GM18508 (cell line): ENCODE measurements at regions not wholly inside any gene's neighbourhood (a gene's known extent, or its start where the extent isn't known, plus 50 kb on each side); places are given as distances from the start of the nearest gene placed in this dataset.

Experiments
- ATAC-seq: cut with Tn5 transposase; IDR thresholded peaks from one replicate; pipeline ENCODE4 v1.9.1; 2021; ENCODE audit warnings: moderate number of reproducible peaks; ENCODE audit not compliant: insufficient read depth, unreplicated experiment

DNA sequence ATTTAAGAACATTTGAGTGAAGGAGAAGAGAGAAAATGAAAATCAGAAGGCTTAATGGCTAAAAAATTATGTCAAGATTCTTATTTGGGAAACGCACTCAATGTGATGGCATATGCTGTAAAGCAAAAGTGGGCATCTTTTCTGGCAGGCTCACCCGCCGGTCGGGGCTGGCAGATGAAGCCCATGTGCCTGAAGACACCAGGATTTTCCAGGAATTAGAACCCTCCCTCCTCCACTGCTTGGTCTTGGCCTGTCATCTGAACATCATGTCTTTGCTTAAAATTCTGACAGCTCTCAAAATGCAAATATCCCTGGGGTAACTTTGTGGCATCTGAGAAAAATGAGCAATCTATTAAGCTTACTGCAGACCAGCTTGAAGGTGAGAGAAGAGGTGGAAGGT is 337.9 kb downstream of the IRX1 start:
- no peak for ATAC-seq

DNA sequence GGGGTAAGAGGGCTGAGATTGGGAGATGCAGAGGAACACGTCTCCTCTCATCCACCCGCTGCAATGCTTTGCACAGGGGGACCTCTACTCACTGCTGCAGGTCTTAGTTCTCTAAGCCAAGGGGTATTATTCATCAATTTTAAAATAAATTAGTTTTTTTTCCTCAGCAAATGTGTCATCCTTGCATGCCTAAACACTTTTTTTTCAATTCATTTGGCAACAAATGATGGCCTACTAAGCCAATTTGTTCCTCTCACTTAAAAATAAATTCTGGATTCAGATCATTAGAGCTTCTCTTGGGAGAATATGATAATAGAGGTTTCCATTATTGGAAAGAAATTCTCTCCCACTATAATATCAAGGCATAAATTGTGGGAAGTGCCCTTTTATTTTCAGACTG is 338.3 kb downstream of the IRX1 start:
- ATAC-seq = no peak

DNA sequence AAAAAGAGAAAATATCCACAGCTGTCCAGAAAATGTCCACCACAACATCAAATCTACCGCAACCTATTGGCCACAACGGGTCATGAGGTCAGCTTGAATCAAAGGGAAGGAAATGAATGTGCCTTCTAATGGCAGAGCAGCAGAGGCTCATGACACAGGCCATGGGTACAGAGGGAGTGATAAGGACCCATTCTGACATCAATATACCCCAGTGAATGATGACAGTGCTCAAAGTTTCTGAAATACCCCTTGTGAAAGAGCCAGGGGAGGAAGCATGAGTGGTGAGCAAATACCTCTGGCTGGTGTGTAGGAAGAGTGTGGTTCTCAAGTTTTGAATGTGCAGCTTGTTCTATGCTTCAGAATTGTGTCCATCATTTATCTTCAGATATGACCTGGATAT is 348.2 kb downstream of the IRX1 start:
- no peak for ATAC-seq

DNA sequence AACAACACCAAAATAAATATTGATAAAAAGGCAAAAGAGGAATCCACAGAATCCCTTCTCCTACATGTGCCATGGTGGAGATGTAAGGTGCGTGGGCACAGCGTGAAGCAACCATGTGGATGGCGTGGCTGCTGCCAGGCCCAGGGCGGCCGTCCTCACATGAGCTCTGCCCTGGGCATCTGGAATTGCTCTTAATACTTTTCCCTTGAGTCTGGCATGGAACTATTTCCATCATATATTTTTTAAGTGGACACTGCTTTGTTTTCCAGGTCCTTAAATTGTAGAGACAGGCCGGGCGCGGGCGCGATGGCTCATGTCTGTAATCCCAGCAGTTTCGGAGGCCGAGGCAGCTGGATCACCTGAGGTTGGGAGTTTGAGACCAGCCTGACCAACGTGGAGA is 349.3 kb downstream of the IRX1 start:
- ATAC-seq = no peak

DNA sequence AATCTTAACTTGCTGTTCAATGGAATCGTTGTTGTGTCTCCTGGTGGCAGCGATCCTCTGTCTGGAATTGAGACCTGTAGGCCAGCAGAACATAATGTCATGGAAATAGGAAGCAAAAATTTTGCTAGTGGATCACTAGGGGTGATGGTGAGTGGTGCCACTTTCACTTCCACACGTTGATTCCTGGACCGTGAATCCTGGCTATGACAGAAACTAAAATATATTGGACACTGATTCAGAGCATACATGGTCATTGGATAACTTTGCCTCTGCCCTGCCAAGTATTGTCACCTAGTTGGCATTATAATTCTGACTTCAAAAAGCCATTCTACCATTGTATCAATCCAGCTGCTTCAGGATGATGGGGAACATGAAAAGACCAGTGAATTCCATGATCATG is 353.2 kb downstream of the IRX1 start:
- ATAC-seq = no peak

DNA sequence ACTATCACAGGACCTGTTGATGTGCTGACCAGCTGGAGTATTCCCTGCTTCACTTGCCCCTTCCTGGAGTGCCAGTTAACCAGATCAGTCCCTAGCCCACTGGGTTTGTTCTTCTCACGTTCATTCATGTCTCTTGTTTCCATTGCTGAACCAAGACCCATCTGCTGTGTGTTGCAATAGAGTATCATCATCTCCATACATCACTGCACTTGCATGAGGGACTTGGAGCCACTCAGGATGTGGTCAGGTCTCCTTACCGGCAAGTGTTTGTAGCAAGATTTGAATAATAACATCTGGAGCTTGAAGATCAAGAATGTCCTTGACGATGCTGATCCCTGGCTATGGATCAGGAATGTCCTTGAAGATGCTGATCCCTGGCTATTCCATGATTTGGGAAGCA is 358.6 kb downstream of the IRX1 start:
- ATAC-seq = no peak

DNA sequence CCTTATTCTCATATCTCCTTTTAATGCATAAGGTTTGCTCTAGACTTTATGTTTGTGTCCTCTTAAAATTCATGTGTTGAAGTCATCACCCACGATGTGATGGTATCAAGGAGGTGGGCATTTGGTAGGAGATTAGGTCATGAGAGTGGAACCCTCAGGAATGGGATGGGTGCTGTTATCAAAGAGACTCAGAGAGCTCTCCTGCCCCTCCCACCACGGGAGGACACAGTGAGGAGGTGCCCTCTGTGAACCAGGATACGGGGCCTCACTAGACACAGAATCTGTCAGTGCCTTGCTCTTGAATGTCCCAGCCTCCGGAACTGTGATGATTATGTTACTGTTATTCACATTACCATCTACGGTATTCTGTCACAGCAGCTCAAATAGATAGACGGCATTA is 359.0 kb downstream of the IRX1 start:
- ATAC-seq = no peak

DNA sequence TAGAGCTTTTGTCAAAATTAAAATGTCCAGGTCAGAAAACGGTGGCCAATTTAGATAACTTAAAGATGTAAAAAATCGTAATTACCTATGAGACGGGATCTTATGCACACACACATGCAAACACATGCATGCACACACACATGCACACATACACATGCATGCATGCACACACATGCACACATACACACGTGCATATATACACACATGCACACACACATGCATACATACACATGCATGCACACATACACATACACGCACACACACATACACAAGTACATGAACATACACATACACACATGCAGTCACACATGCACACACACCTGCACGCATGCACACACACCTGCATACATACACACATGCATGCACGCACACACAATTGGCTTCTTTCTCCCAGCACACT is 362.0 kb downstream of the IRX1 start:
- ATAC-seq = no peak

DNA sequence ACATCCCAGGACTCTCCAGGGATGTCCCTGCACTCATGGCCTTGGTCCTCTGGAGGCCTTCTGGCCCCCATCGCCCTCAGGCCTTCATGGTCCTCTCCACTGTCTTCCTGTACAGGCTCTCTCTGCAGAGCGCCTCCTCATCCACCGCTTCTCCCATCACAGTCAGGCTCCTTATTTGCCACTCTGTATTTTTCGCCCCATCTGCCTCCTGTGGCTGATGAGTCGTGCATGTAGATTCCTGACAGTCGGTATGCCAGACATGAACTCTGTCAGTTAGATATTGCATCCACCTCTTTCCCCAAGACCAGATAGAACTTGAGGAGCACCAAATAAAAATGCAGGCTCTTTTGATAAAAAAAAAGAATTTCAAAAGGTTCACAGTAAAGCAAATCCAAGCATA is 362.8 kb downstream of the IRX1 start:
- ATAC-seq = no peak

DNA sequence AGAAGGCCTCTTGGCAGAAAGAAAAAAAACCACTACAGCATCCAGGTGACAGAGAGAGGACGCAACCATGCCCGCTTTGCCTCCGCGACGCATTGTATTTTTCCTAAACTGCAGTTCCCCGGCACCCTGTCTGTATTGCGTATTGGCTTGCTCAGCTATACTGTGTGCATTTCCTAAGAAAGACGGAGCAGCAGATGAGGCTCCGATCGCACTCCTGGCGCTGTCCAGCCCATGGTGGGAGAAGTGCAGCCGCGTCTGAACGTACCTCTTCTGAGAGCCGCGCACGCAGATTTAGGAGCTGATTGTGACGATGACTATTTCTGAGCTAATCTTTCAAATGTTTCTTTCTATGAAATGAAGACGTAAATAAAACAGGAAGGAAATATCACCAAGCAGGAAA is 366.5 kb downstream of the IRX1 start:
- no peak for ATAC-seq

DNA sequence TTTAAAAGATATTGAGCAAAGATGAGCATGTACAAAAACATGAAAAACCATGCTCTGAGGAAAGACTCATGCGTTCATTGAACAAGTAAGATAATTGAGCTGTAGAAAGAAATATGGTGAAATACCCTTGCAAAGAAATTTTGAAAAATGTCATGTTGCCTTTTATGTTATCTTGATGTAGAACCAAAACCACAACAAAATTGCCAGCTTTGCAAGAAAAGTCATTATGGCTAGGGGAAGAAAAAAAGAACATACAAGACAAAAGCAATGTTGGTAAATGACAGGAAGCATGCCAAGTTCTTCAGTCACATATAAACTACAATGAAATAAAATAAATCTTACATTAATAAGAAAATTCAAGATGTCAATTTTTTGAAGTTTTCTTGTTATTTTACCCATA is 368.0 kb downstream of the IRX1 start:
- ATAC-seq = no peak

DNA sequence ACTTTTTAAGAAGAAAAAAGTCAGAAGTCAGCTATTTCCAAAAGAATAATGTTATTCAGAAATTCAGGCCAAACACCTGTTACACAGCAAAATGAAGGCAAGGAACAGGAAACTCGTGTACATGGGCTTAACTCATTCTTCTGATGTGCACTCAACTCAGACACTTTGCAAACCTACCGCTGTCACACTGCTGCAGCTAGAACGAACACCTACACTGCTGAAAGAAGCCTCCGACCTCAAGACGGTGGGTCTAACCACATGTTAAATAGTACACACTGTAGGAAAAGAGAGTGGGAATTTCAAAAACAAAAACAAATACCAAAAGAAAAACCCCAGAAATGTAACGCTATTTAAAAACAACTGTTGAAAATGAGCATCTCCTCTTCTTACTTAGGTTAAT is 384.5 kb downstream of the IRX1 start:
- no peak for ATAC-seq

DNA sequence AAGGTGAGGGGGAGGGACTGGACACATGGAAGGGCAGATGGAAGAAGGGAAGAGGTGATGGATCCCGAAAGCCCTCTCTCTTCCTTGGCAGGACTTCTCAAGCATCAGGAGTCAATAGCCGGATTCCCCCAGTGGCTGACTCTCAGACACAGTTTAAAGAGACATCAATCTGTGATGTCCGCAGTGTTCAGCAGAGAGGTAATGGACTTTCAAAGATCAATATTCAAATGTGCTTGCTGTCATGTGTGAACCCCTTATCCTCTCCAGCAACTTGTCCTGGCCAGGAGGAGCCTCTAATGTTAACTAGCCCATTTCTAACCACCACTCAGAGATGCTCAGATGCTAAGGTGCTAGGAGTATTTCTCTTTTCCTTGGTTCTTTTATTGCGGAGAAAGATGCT is 392.2 kb downstream of the IRX1 start:
- no peak for ATAC-seq

DNA sequence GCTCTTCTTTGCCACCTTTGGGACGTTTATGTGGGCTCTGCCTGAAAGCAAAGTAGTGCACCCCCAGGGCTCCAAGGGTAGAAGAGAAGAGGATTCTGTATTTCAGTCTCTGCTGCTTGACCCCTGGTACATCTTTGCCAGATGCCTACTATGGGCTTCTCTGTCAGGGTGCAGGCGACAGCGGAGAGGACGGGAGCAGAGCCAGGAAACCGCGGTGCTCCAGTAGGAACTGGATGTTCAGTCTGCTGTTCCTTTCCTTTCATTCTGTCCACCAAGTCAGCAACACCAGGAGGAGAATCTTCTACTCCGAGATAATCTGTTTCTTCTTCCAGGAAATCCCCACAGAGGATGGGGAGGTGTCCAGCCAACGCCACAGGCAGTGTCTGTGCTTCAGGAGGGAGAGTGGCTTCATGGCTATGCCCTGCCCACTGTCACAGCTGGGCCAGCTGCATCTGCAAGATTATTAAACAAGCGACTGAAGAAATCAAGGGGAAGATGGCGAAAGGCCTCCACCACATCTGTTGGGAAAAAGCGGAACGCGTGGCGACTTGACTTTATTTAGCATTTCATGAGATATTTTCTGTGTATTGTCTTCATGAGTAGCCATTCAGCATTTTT is 398.3 kb downstream of the IRX1 start:
- ATAC-seq = no peak

DNA sequence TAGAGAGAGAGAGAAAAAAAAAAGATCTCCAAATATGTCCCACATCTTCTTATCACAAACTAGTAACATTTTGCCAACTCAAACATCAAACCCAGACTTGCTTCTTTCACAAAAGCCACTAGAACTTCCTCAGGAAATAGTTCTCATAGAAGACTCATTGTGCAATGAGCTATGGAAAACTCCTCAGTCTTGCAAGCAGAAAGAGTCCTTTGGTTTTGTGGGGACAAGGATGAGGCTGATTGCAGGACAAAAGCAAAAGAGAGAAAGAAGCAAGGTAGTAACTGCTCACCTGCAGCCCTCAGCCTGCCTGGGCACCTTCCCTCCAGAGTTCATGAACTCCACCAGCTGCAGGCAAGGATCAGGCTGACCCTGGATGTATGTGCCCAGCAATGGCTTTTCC is 399.0 kb downstream of the IRX1 start:
- ATAC-seq = no peak

DNA sequence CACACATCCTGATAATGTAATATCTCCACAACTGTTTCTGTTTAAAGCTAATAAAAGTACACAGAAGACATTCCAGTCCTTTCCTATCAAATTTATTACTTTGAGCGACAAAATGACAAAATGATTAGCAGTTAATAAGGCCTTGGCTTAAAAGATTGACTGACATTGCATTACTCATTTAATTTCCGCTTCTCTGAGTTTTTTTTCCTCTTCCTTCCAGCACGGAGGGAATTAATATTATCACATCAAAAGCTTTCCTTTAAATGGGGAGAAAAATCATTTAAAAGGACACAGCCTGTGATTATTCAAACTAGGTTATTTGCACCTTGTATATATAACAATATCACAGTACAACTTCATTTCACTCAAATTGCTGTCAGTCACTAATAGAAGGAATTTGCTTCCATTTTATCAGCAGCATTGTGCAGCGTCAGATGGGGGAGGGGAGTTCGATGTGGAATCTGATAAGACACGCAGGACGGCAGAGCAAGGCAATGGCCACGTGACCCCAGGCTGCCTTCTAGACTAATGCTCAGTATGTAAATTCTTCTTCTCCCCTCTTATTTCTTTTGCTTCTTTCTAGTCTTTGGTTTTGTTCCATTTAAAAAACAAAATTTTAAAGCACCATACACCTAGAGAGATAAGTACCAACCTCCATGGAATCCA is 400.5 kb downstream of the IRX1 start:
- no peak for ATAC-seq

DNA sequence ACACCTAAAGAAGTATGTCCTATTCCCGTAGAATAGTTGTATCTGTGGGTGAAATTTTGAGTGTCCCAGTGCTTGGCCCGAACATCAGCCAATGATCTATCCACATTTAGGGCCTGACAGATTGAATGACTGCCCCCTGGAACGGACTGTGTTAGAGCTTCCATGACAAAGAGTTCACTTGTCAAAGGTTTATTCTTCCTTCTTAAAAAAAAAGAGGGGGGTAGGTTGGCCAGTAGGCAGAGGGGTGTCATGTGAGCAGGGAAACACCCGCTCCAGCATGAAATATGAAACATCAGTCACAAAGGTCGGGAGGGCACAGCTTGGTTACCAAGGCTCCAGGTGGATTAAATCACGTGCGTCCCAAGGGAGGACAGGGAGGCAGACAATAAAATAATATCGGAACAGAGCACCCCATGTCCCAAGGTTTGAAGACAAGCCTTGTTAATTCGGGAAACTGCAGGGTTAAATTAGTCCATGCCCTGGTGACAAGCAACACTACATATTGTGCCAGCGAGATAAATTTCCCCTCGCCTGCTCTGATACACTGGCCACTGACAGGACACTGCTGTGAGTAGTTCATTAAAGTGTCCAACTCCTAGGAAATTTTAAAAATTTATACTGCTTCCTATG is 401.2 kb downstream of the IRX1 start:
- ATAC-seq = no peak

DNA sequence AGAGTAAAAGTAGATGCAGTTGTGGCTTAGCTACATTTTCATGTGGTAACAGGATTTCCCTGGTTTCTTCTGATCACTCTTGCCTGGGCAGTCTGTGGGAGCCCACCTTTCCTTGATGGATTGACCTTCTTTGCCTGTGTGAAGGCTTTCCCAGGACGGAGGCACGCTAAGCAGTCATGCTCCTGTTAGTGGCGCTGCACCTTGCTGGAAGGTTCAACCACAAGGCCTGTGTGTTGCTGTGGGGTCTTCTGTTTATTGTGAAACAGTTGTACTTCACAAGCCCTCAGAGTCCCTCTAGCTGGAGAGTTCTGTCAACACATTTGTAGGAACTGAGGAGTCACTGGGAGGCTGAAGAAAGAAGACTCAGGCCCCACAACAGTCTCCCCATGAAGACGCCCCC is 402.0 kb downstream of the IRX1 start:
- ATAC-seq = no peak

DNA sequence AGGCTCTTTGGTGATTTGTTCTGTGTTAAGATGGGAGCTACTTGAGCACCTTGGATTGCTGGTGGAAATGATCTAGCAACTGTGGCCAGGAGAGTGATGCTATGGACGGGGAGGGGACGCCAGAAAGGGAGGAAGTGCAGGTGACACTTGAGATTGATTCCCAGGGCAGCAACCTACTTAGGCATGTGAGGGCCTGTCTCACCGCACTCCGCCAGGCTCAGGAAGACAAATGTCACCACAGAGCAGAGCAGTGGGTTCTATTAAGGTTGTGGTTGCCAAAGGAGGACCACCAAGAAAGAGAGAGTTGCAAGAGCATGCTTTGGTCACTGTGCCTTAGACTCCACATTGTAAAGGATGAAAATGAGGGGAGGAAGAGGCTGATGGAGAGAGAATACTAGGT is 404.3 kb downstream of the IRX1 start:
- ATAC-seq = no peak

DNA sequence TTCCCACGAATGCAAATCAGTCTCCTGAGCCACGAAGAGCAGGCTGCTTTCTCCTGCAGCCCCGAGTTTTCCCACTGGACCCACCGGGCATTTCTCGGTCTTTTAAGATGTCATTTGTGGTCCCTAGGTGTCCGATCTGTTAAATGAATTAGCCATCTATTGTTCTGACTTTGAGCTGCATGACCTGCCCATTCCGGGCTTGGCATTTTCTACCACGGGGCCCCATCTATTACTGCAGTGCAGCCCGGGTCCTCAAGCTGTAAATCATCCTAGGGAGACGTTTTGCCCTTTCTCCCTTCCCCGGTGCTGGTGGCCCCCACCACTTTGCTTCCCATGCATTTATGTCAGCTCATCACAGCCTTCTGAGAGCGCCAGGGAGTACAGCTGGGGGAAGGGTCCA is 405.4 kb downstream of the IRX1 start:
- no peak for ATAC-seq

DNA sequence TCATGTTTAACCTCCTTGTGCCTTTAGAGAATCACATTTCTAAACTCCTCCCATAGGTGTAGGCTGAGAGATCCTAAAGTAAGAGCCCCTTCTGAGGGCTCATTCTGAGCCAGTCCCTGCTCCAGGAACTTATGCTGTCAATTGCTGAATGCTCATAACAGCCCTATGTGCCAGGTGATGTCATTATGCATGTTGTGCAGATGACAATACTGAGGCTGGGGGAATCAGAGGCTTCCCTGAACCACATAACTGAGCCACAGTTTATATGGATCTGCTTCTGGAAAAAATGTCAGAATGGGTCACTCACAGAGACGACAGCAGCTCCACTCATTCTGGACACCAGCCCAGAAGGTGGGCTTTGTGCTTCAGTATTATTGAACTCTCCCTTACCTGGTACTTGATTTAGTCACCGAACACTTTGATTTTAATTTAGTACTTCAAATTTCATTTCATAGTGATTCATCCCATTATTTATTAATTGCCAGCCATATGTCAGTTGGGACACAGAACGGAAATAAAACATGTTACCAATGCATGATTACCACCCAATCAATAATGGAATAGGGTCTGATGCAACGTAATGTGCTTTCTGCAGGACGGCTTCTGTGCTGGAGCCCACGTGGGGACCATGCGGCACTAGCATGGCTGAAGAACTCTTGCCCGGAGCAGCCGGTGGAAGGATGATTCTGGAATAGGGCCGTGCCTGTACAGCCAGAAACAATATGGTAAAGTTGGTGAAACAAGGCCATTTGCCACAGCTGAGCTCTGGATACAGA is 406.3 kb downstream of the IRX1 start:
- no peak for ATAC-seq
